ENCODE measurements at regions not wholly inside any gene's neighbourhood (a gene's known extent, or its start where the extent isn't known, plus 50 kb on each side); places are given as distances from the start of the nearest gene placed in this dataset.

- Histone ChIP-seq H3K4me1 (ENCODE audit: control insufficient read depth in 1 of 2, insufficient read depth in 2 of 2, low read length in 2 of 2) (peaks cover 0 to 5% of the 10 kb centered on the region in 2 donors), H3K9me3 (replicated peaks in 1 of 2; ENCODE audit: control insufficient read depth in 1 of 2, insufficient read depth in 1 of 2, low read length in 2 of 2) (peaks cover 20 to 21% of the 10 kb centered on the region in 2 donors), H3K36me3 (replicated peaks in 1 of 2; ENCODE audit: control insufficient read depth in 1 of 2, insufficient read depth in 2 of 2, low read length in 2 of 2) (no peaks in the 10 kb centered on the region), H3K4me2 (replicated peaks; ENCODE audit: extremely low read depth, low read length, poor library complexity, severe bottlenecking) (no peak overlapping the region), H3K79me2 (ENCODE audit: insufficient read depth, low read length) (no peaks in the 10 kb centered on the region), H4K20me1 (ENCODE audit: insufficient read depth, low read length) (no peaks in the 10 kb centered on the region), H3K4me3 (replicated peaks in 1 of 3; ENCODE audit: low read depth in 2 of 3, low read length in 3 of 3) (no peak overlapping the region), H2AFZ (ENCODE audit: insufficient read depth, low read depth, low read length, poor library complexity, severe bottlenecking) (no peak overlapping the region), H3K27me3 (ENCODE audit: control insufficient read depth in 2 of 2, insufficient read depth in 2 of 2, low read length in 2 of 2) (no peaks in the 10 kb centered on the region), H3K27ac (ENCODE audit: low read depth in 1 of 2, low read length in 2 of 2) (no peak overlapping the region), H3K9ac (ENCODE audit: insufficient read depth, low read length, poor library complexity, severe bottlenecking) (no peak overlapping the region)
- H3K27me3 Mint-ChIP-seq (ENCODE audit: low read depth in 3 of 3), result peaks cover 0 to 5% (median 2%) of the 10 kb centered on the region in 3 donors
- peaks cover 16 to 30% (median 23%) of the 10 kb centered on the region in 7 donors for H3K9me3 Mint-ChIP-seq
- H3K27ac Mint-ChIP-seq, result no peak overlapping the region
- peaks cover 14% of the 10 kb centered on the region for H3K4me1 Mint-ChIP-seq
- intact Hi-C loops (cut with micrococcal nuclease), result no loop called here
- no peak for DNase-seq
- no peaks in the 10 kb centered on the region for H3K36me3 Mint-ChIP-seq
- no peak overlapping the region for H3K4me3 Mint-ChIP-seq
- WGBS (ENCODE audit: insufficient coverage), result 93% methylated on average over 2 of the region's 2 CpGs
- TF ChIP-seq CTCF (IDR thresholded peaks at IDR 0.05), result no peak
These were observed 232.5 kb upstream of the SPRED2 start for GRCh38 chr2:65664931-65665330.

- peaks cover 0 to 5% of the 10 kb centered on the region in 2 donors for H3K4me1 ChIP-seq (ENCODE audit: control insufficient read depth in 1 of 2, insufficient read depth in 2 of 2, low read length in 2 of 2)
- no peak overlapping the region for H3K4me3 ChIP-seq (replicated peaks in 1 of 3; ENCODE audit: low read depth in 2 of 3, low read length in 3 of 3)
- H3K9ac ChIP-seq (ENCODE audit: insufficient read depth, low read length, poor library complexity, severe bottlenecking), result no peak overlapping the region
- no peak overlapping the region for H2AFZ ChIP-seq (ENCODE audit: insufficient read depth, low read depth, low read length, poor library complexity, severe bottlenecking)
- Mint-ChIP-seq H3K27me3 (ENCODE audit: low read depth in 3 of 3) (peaks cover 2 to 4% (median 3%) of the 10 kb centered on the region in 3 donors), H3K27ac (no peak overlapping the region), H3K36me3 (no peaks in the 10 kb centered on the region), H3K9me3 (peaks cover 12 to 23% (median 19%) of the 10 kb centered on the region in 7 donors), H3K4me3 (no peak overlapping the region), H3K4me1 (peaks cover 14% of the 10 kb centered on the region)
- H3K27ac ChIP-seq (ENCODE audit: low read depth in 1 of 2, low read length in 2 of 2), result no peak overlapping the region
- no peak for DNase-seq
- intact Hi-C loops (cut with micrococcal nuclease), result no loop called here
- no peaks in the 10 kb centered on the region for H3K36me3 ChIP-seq (replicated peaks in 1 of 2; ENCODE audit: control insufficient read depth in 1 of 2, insufficient read depth in 2 of 2, low read length in 2 of 2)
- no peaks in the 10 kb centered on the region for H3K27me3 ChIP-seq (ENCODE audit: control insufficient read depth in 2 of 2, insufficient read depth in 2 of 2, low read length in 2 of 2)
- WGBS (ENCODE audit: insufficient coverage), result 0% methylated on average over 3 of the region's 6 CpGs
- no peak overlapping the region for H3K4me2 ChIP-seq (replicated peaks; ENCODE audit: extremely low read depth, low read length, poor library complexity, severe bottlenecking)
- peaks cover 16 to 19% of the 10 kb centered on the region in 2 donors for H3K9me3 ChIP-seq (replicated peaks in 1 of 2; ENCODE audit: control insufficient read depth in 1 of 2, insufficient read depth in 1 of 2, low read length in 2 of 2)
- H3K79me2 ChIP-seq (ENCODE audit: insufficient read depth, low read length), result no peaks in the 10 kb centered on the region
- TF ChIP-seq CTCF (IDR thresholded peaks at IDR 0.05), result no peak
- H4K20me1 ChIP-seq (ENCODE audit: insufficient read depth, low read length), result no peaks in the 10 kb centered on the region
These were observed 231.5 kb upstream of the SPRED2 start for GRCh38 chr2:65663831-65664407.

Measured in CD14-positive monocyte (primary cell).